ENCODE measurements at regions not wholly inside any gene's neighbourhood (a gene's known extent, or its start where the extent isn't known, plus 50 kb on each side); places are given as distances from the start of the nearest gene placed in this dataset.

DNA sequence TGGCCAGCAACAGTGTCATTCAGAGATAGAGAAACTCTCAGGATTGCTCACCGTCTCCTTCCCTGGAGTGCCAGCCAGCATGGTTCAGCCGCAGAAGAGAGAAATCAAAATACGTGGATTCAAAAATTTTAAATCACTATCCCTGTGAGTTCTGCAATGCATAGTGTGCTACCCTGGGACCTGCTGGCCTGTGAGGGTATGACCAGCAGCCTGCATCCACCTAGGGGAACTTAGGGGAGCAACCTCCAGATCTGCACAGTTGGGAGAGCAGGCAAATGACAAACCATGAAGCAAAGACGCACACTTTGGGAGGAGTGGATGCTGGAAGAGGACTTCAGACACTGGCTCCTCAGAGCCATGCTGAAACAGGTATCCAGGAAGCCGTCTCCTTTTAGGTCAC, 639.3 kb downstream of the TNS3 start:
- TF ChIP-seq, protein P1, sequence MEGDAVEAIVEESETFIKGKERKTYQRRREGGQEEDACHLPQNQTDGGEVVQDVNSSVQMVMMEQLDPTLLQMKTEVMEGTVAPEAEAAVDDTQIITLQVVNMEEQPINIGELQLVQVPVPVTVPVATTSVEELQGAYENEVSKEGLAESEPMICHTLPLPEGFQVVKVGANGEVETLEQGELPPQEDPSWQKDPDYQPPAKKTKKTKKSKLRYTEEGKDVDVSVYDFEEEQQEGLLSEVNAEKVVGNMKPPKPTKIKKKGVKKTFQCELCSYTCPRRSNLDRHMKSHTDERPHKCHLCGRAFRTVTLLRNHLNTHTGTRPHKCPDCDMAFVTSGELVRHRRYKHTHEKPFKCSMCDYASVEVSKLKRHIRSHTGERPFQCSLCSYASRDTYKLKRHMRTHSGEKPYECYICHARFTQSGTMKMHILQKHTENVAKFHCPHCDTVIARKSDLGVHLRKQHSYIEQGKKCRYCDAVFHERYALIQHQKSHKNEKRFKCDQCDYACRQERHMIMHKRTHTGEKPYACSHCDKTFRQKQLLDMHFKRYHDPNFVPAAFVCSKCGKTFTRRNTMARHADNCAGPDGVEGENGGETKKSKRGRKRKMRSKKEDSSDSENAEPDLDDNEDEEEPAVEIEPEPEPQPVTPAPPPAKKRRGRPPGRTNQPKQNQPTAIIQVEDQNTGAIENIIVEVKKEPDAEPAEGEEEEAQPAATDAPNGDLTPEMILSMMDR (IDR thresholded peaks at IDR 0.05; ENCODE audit: low read depth, low read length), result no peak
- no peak overlapping the region for H3K4me3 ChIP-seq (ENCODE audit: low read depth, low read length)

DNA sequence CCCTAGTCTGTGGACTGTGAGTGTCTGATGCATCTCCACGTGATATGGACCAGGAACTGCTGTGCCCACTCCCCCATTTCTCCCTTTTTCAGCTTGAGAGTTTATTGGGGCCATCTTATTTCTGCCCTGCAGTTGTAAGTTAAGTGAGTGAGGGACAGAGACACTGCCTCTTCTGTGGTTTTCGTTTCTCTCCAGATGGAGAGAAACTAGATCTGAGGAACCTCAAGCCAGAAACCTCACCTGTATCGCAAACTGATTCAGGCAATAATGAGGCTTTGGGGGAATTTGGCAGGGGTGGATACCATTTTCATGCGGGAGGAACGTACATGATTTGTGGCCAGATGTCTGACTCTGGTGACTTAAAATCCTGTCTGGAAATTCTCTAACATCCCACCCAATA, 641.7 kb downstream of the TNS3 start:
- no peak overlapping the region for H3K4me3 ChIP-seq (ENCODE audit: low read depth, low read length)
- TF ChIP-seq, protein P1 (IDR thresholded peaks at IDR 0.05; ENCODE audit: low read depth, low read length), result no peak

DNA sequence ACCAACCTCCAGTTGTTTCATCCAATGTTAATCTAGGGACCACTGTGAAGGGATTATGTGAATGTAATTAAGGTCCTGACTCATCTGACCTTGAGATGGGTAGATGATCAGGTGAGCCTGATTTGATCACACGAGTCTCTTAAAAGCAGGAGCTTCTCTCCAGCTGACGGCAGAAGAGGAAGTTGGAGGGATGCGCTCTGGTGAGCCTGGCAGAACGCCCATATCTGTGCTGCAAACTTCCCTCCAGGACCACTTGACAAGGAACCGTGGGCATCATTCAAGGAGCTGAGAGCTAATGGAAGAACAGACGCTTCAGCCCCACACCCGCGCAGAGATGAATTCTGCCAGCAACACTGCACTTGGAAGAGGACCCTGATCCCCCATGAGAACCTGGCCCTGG, 642.4 kb downstream of the TNS3 start:
- TF ChIP-seq, protein P1 (IDR thresholded peaks at IDR 0.05; ENCODE audit: low read depth, low read length), result no peak
- H3K4me3 ChIP-seq (ENCODE audit: low read depth, low read length), result no peak overlapping the region

DNA sequence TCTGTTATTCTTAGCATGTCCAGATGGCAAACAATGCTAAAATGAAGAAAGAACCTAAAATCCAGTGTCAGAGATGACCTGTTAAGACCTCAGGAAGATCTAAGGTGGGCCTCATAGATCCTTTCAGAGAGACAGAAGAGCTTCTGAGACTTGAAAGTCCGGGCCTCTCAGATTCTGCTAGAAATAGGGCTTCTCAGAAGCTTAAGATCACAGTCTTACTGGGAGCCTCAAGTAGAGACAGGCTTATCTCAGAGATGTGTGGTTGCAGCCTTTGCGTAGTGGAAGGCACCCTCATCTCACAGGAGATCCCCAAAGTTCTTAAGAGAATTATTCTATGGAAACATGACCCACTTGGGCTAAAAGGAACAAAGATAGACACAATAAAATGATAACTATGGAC, 642.8 kb downstream of the TNS3 start:
- TF ChIP-seq, protein P1 (IDR thresholded peaks at IDR 0.05; ENCODE audit: low read depth, low read length), result no peak
- no peak overlapping the region for H3K4me3 ChIP-seq (ENCODE audit: low read depth, low read length)

DNA sequence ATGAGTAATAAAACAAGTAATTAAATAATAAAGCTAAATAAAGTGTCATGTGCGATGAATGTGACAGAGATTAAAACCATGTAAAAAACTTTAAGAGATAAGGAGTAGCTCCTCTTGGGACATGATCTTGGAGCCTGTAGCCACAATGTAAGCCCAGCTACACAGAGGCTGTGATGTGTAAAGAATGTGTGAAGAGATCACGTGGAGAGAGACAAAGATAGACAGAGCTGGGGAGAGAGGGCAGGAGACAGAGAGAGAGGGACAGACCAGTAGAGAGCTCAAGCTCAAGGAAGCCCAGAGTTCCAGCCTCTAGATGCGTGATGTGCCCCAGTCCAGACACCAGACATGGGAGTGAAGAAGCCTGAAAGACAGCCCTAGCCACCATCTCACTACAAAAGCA, 644.1 kb downstream of the TNS3 start:
- no peak overlapping the region for H3K4me3 ChIP-seq (ENCODE audit: low read depth, low read length)
- TF ChIP-seq, protein P1 (IDR thresholded peaks at IDR 0.05; ENCODE audit: low read depth, low read length), result no peak

DNA sequence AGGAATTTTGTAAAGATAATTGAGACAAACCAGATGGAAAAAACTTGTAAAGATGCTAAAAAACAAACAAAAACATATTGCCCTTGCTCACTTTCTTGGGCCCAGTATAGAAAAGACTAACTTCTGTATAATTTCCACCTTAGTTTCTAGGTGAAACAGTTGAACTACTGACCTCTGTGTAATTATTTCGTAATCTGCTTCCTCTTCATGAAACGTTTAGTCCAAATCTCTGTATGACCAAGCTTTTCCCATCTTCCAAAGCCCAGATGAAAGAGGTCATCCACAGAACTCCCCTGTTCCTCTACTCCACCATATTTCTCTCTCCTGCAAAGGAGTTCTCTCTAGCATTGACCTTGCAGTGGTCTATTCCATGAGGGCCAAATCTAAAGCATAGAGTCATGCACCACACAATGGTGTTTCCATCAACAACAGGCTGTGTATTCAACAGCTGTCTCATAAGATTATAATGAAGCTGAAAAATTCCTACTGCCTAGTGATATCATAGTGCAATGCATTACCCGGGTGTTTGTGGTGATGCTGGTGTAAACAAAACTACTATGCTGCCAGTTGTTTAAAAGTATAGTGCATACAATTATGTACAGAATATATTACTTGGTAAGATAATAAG, 647.6 kb downstream of the TNS3 start:
- H3K4me3 ChIP-seq (ENCODE audit: low read depth, low read length), result no peak overlapping the region
- TF ChIP-seq, protein P1 (IDR thresholded peaks at IDR 0.05; ENCODE audit: low read depth, low read length), result no peak

DNA sequence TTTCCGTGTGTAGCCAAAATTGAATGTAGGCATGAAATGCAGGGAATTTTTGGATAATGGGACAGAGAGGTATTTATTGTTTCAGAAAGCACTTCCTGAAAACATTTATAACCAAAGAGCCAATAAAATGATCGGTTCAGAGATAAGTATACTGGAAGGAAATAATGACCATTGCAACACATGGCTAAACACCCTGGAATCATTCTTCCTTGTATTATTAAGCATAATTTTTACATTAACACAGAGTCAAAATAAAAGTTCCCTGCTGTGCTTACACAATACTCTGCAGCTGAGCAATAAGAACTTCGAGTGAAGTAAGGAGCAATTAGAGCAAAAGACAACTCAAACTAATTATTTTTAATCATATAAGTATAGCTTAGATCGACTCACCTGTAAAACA, 648.3 kb downstream of the TNS3 start:
- TF ChIP-seq, protein P1 (IDR thresholded peaks at IDR 0.05; ENCODE audit: low read depth, low read length), result no peak
- H3K4me3 ChIP-seq (ENCODE audit: low read depth, low read length), result no peak overlapping the region

All from WI38 (cell line).